Stomach smooth muscle (tissue), 2 donors: ENCODE measurements at regions not wholly inside any gene's neighbourhood (a gene's known extent, or its start where the extent isn't known, plus 50 kb on each side); places are given as distances from the start of the nearest gene placed in this dataset.

Source experiments
- H3K27ac ChIP-seq: one replicate; pipeline ENCODE4 v1.7.0; 2013; ENCODE audit warnings: mild to moderate bottlenecking, low read length, inconsistent platforms
- H3K27me3 ChIP-seq, 2 donors: one replicate each; pipeline ENCODE4 v1.7.0; 2013; ENCODE audit warnings: low read length in 2 of 2; ENCODE audit not compliant: insufficient read depth in 2 of 2, control insufficient read depth in 1 of 2
- H3K36me3 ChIP-seq, 2 donors: one replicate each; pipeline ENCODE4 v1.7.0; 2013; ENCODE audit warnings: low read length in 2 of 2; ENCODE audit not compliant: control insufficient read depth in 2 of 2, insufficient read depth in 2 of 2
- H3K4me1 ChIP-seq: one replicate; pipeline ENCODE4 v1.7.0; 2013; ENCODE audit warnings: low read length; ENCODE audit not compliant: control insufficient read depth, insufficient read depth
- H3K4me3 ChIP-seq, 2 donors: one replicate each; pipeline ENCODE4 v1.7.0; 2013; ENCODE audit warnings: low read length in 2 of 2
- H3K9ac ChIP-seq, 2 donors: one replicate each; pipeline ENCODE4 v1.7.0; 2013; ENCODE audit warnings: low read length in 2 of 2, mild to moderate bottlenecking in 1 of 2
- H3K9me3 ChIP-seq, 2 donors: one replicate each; pipeline ENCODE4 v1.7.0; 2013; ENCODE audit warnings: low read length in 2 of 2; ENCODE audit not compliant: control insufficient read depth in 2 of 2
- donor health status: healthy.
- donor health status: Pancreatic carcinoma.

DNA sequence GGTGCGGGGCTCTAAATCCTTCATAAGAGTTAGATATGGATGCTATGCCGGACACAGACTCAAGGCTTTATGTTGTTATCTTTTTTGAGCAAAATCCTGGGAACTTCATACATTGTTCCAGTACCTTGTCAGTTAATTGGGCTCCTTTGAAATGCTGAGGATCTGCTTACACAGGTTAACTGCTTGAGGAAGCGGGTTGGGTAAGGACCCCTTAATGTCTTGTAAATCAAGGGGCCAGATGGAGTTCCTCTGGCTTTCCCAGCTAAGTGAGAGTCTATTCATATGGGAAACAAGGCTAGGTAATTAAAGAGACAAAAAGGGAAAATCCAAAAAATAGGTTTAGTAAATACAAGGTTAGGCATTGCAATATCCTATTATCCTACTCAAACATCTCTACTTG, 141.5 kb downstream of the OR2B2 start:
- no peak overlapping the region for H3K4me3 ChIP-seq
- peaks cover 13 to 18% of the 10 kb centered on the region in 2 donors for H3K27me3 ChIP-seq
- H3K9me3 ChIP-seq: no peaks in the 10 kb centered on the region
- H3K27ac ChIP-seq: no peak overlapping the region
- H3K4me1 ChIP-seq: peaks cover 7% of the 10 kb centered on the region
- no peaks in the 10 kb centered on the region for H3K36me3 ChIP-seq
- no peak overlapping the region for H3K9ac ChIP-seq

DNA sequence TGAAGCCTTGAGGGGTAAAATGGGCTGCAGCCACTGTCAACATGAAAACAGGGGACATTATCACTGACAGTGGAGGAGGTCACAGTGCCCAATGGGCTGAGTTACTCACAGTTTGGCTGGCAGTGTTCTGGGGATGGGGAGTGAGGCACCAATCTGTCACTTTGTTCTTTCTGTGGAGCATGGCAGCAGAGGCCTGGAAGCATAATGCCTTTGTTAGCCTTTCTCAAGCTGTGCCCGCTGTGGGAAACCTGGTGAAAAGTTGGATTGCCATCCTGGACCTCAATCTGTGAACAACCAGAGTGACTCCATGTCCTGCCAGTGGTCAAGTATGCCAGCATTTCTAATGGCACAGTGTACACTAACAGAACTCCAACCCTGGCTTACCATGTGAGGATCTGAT, 143.6 kb downstream of the OR2B2 start:
- H3K9ac ChIP-seq: no peak overlapping the region

DNA sequence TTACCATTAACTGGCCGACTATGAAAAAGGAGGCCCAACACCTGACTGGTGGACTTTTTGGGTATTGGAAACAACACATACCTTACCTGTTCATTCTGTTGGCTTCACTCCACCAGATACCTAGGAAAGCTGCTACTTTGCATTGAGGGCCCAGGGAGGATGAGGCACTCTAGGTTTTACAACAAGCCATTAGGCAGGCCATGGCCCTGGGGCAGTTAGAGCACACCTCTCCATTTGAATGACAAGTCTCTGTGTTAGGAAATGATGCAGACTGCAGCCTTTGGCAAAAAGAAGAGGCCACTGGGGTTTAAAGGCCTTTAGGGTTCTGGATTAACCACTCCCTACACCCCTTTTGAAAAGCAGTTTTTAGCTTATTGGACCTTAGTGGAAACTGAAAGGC, 144.3 kb downstream of the OR2B2 start:
- Histone ChIP-seq H3K4me3 (no peak overlapping the region), H3K27me3 (peaks cover 18 to 25% of the 10 kb centered on the region in 2 donors), H3K9me3 (no peaks in the 10 kb centered on the region), H3K27ac (no peak overlapping the region), H3K4me1 (peaks cover 7% of the 10 kb centered on the region), H3K9ac (no peak overlapping the region), H3K36me3 (no peaks in the 10 kb centered on the region)

More for the DNA sequence above, 143.6 kb downstream of the OR2B2 start:
- Histone ChIP-seq H3K4me1 (peaks cover 7% of the 10 kb centered on the region), H3K36me3 (no peaks in the 10 kb centered on the region), H3K9me3 (no peaks in the 10 kb centered on the region), H3K4me3 (no peak overlapping the region), H3K27ac (no peak overlapping the region), H3K27me3 (peaks cover 18 to 25% of the 10 kb centered on the region in 2 donors)

- no peaks in the 10 kb centered on the region for H3K36me3 ChIP-seq
- H3K9ac ChIP-seq: no peak overlapping the region
- H3K27ac ChIP-seq: no peak overlapping the region
- no peaks in the 10 kb centered on the region for H3K4me1 ChIP-seq
- H3K4me3 ChIP-seq: no peak overlapping the region
- H3K9me3 ChIP-seq: no peaks in the 10 kb centered on the region
- H3K27me3 ChIP-seq: peaks cover 19 to 24% of the 10 kb centered on the region in 2 donors
These were observed 145.8 kb downstream of the OR2B2 start for GRCh38 chr6:27766405-27766804.

- Histone ChIP-seq H3K4me1 (no peaks in the 10 kb centered on the region), H3K36me3 (no peaks in the 10 kb centered on the region), H3K4me3 (no peak overlapping the region), H3K9me3 (no peaks in the 10 kb centered on the region), H3K27me3 (peaks cover 16 to 21% of the 10 kb centered on the region in 2 donors), H3K9ac (no peak overlapping the region), H3K27ac (no peak overlapping the region)
These were observed 147.1 kb downstream of the OR2B2 start for GRCh38 chr6:27765028-27765590.

DNA sequence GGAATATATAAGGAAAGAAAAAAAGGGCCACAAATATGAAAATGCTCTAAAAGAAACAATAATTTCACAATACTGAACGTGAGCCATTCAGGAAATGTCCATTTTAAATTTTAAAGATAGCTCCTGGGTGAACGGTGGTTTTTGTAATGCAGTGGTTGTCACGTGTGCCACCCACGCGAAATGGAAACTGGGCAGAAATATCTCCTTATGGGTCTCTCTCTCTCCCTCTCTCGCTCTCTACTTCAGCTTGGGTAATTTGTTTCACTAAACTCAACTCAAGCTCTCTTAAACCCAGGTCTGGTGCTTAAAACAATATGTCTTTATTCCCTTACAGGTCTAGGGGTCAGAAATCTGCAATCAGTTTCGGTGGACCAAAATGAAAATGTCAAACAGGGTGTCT, 150.8 kb downstream of the OR2B2 start:
- Histone ChIP-seq H3K4me1 (no peaks in the 10 kb centered on the region), H3K27ac (no peak overlapping the region), H3K9me3 (no peaks in the 10 kb centered on the region), H3K36me3 (no peaks in the 10 kb centered on the region), H3K4me3 (no peak overlapping the region), H3K9ac (no peak overlapping the region), H3K27me3 (peaks cover 36% of the 10 kb centered on the region in 2 donors)

GRCh38 chr6:27760464-27760863, 151.7 kb downstream of the OR2B2 start:
- Histone ChIP-seq H3K9me3 (no peaks in the 10 kb centered on the region), H3K27ac (no peak overlapping the region), H3K36me3 (no peaks in the 10 kb centered on the region), H3K9ac (no peak overlapping the region), H3K4me1 (no peaks in the 10 kb centered on the region), H3K4me3 (no peak overlapping the region), H3K27me3 (peaks cover 33 to 39% of the 10 kb centered on the region in 2 donors)

GRCh38 chr6:27759930-27760329, 152.3 kb downstream of the OR2B2 start:
- Histone ChIP-seq H3K27me3 (peaks cover 30 to 39% of the 10 kb centered on the region in 2 donors), H3K4me1 (no peaks in the 10 kb centered on the region)

DNA sequence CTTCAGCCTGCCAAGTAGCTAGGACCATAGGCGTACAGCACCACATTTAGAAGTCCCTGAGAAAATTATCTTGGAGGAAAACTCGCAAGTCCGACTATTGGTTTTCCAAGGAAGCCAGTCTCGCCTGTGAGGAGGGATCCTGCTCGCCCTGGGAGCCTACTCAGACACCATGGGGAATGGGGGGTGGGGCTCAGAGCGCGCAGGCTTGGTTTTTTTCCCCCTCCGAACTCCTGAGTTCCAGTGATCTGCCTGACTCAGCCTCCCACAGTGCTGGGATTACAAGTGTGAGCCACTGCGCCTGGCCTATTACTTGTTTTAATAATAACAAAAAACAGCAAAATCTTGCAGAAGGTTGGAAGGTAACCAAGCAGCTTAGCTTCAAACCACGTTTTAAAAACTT, 153.7 kb downstream of the OR2B2 start:
- no peak overlapping the region for H3K9ac ChIP-seq
- no peak overlapping the region for H3K4me3 ChIP-seq
- no peaks in the 10 kb centered on the region for H3K9me3 ChIP-seq
- no peak overlapping the region for H3K27ac ChIP-seq
- peaks cover 24 to 39% of the 10 kb centered on the region in 2 donors for H3K27me3 ChIP-seq
- no peaks in the 10 kb centered on the region for H3K4me1 ChIP-seq
- H3K36me3 ChIP-seq: no peaks in the 10 kb centered on the region

More at GRCh38 chr6:27759930-27760329, 152.3 kb downstream of the OR2B2 start:
- no peak overlapping the region for H3K4me3 ChIP-seq
- H3K36me3 ChIP-seq: no peaks in the 10 kb centered on the region
- H3K9ac ChIP-seq: no peak overlapping the region
- H3K27ac ChIP-seq: no peak overlapping the region
- no peaks in the 10 kb centered on the region for H3K9me3 ChIP-seq

GRCh38 chr6:27757307-27757706, 154.9 kb downstream of the OR2B2 start:
- H3K4me1 ChIP-seq: no peaks in the 10 kb centered on the region
- no peak overlapping the region for H3K27ac ChIP-seq
- H3K27me3 ChIP-seq: peaks cover 24 to 34% of the 10 kb centered on the region in 2 donors
- no peak overlapping the region for H3K9ac ChIP-seq
- H3K4me3 ChIP-seq: peak overlapping the region in 1 of 2 donors; percentile 29
- no peaks in the 10 kb centered on the region for H3K36me3 ChIP-seq
- H3K9me3 ChIP-seq: no peaks in the 10 kb centered on the region

DNA sequence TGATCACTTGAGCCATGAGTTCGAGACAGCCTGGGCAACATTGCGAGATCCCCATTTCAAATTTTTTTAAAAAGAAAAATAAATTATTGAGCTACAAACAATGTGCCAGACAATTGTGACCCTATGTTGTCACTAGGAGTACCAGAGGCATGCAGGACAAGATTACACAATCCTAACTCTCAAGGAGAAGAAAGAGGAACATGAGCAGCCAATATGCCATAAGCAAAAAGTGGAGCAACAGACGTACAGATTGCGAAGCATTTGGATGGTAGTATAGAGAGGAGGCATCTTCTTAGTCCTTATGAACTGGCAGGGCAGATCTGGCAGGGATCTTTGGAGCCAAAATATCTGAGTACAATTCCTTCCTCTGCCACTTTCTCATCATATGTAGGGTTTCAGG, 156.4 kb downstream of the OR2B2 start:
- Histone ChIP-seq H3K27ac (no peak overlapping the region), H3K36me3 (no peaks in the 10 kb centered on the region), H3K27me3 (peaks cover 24 to 31% of the 10 kb centered on the region in 2 donors), H3K9me3 (no peaks in the 10 kb centered on the region), H3K4me3 (no peak overlapping the region), H3K4me1 (peaks cover 2% of the 10 kb centered on the region), H3K9ac (no peak overlapping the region)
